Peyer's patch (tissue), 4 donors: ENCODE measurements at regions not wholly inside any gene's neighbourhood (a gene's known extent, or its start where the extent isn't known, plus 50 kb on each side); places are given as distances from the start of the nearest gene placed in this dataset.

ENCODE experiments used
- DNase-seq, 3 donors: peaks; one replicate each; pipeline ENCODE4 v3.0.0-alpha.2; 2017 to 2019
- H3K27ac ChIP-seq, 4 donors: fragments of 200-600 bp; sonication (generic); one replicate each; pipeline ENCODE4 v1.5.1; 2016 to 2019
- H3K27me3 ChIP-seq, 2 donors: fragments of 200-600 bp; sonication (generic); one replicate each; pipeline ENCODE4 v1.5.1; 2019
- H3K36me3 ChIP-seq, 3 donors: fragments of 200-600 bp; sonication (generic); one replicate each; pipeline ENCODE4 v1.5.1; 2016 to 2019
- H3K4me1 ChIP-seq, 4 donors: fragments of 200-600 bp; sonication (generic); one replicate each; pipeline ENCODE4 v1.5.1; 2016 to 2019
- H3K4me3 ChIP-seq, 4 donors: fragments of 200-600 bp; sonication (generic); 1 replicate in 3 of 4; 2 replicates in 1 of 4; pipeline ENCODE4 v1.5.1; 2016 to 2019; ENCODE audit warnings: mild to moderate bottlenecking in 1 of 4
- H3K9me3 ChIP-seq, 4 donors: fragments of 200-600 bp; sonication (generic); one replicate each; pipeline ENCODE4 v1.5.1; 2016 to 2019; ENCODE audit warnings: mild to moderate bottlenecking in 1 of 4
- POLR2A ChIP-seq, 2 donors: fragments of 450-650 bp; IDR thresholded peaks; one replicate each; pipeline ENCODE4 v1.5.1; 2017; ENCODE audit warnings: antibody characterized with exemption in 2 of 2, mild to moderate bottlenecking in 2 of 2, moderate library complexity in 2 of 2
- TF ChIP-seq, protein P1 (sequence below), 6 experiments: fragments of 450-650 bp in 4 of 6; fragments of 200-600 bp in 2 of 6; sonication (generic) in 1 of 6; IDR thresholded peaks; one replicate each; pipeline ENCODE4 v1.5.1; 2017 to 2019; ENCODE audit warnings: antibody characterized with exemption in 6 of 6, mild to moderate bottlenecking in 3 of 6, moderate library complexity in 1 of 6

DNA sequence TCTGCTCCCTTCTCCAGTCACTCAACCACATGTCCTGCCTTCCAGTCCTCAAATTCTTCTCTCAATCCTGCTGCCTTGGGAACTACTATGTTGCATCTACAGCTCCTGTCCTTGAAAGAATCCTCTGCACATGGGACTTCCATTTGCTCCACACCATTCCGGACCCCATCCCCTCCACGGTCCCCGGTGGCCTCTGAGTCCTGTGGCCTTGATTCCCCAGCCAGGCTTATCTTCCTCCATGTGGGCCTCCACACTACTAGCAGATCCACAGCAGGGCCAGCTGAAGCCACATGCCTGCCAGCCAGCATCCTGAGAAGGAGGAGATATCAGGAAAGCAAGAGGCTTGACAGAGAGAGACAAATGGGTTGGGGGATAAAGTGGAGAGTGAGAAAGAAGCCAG lies 1323.8 kb downstream of the UQCRFS1 start:
- Histone ChIP-seq H3K27me3 (no peaks in the 10 kb centered on the region), H3K9me3 (peaks cover 0 to 6% (median 1%) of the 10 kb centered on the region in 4 donors), H3K4me3 (no peak overlapping the region), H3K36me3 (no peaks in the 10 kb centered on the region), H3K4me1 (no peaks in the 10 kb centered on the region), H3K27ac (no peak overlapping the region)
- no peak for DNase-seq
- TF ChIP-seq POLR2A (IDR thresholded peaks at IDR 0.05): no peak
- TF ChIP-seq, protein P1, sequence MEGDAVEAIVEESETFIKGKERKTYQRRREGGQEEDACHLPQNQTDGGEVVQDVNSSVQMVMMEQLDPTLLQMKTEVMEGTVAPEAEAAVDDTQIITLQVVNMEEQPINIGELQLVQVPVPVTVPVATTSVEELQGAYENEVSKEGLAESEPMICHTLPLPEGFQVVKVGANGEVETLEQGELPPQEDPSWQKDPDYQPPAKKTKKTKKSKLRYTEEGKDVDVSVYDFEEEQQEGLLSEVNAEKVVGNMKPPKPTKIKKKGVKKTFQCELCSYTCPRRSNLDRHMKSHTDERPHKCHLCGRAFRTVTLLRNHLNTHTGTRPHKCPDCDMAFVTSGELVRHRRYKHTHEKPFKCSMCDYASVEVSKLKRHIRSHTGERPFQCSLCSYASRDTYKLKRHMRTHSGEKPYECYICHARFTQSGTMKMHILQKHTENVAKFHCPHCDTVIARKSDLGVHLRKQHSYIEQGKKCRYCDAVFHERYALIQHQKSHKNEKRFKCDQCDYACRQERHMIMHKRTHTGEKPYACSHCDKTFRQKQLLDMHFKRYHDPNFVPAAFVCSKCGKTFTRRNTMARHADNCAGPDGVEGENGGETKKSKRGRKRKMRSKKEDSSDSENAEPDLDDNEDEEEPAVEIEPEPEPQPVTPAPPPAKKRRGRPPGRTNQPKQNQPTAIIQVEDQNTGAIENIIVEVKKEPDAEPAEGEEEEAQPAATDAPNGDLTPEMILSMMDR (IDR thresholded peaks at IDR 0.05): no peak

DNA sequence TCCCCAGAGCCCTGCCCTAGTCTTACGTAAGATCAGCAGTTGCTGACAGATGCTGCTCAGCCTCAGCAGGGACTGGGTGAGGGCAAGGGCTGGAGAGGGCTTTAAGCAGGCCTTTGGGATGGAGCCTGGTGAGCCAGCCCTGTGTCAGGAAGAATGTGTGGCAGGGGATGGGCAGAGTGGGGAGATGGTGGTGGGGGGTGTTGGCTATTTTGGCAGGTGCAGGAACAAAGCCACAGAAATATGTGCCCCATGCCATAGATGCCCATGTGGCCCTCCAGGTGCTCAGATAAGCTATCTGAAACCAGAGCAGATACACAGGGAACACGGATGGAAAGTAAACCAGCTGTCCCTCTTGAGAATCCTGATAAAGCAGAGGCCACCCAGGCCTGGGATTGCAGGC lies 1325.0 kb downstream of the UQCRFS1 start:
- no peaks in the 10 kb centered on the region for H3K36me3 ChIP-seq
- H3K27me3 ChIP-seq: no peaks in the 10 kb centered on the region
- H3K4me1 ChIP-seq: no peaks in the 10 kb centered on the region
- DNase-seq: no peak
- TF ChIP-seq POLR2A (IDR thresholded peaks at IDR 0.05): no peak
- TF ChIP-seq, protein P1 (IDR thresholded peaks at IDR 0.05): no peak
- no peak overlapping the region for H3K27ac ChIP-seq
- peaks cover 0 to 6% (median 1%) of the 10 kb centered on the region in 4 donors for H3K9me3 ChIP-seq
- H3K4me3 ChIP-seq: no peak overlapping the region

DNA sequence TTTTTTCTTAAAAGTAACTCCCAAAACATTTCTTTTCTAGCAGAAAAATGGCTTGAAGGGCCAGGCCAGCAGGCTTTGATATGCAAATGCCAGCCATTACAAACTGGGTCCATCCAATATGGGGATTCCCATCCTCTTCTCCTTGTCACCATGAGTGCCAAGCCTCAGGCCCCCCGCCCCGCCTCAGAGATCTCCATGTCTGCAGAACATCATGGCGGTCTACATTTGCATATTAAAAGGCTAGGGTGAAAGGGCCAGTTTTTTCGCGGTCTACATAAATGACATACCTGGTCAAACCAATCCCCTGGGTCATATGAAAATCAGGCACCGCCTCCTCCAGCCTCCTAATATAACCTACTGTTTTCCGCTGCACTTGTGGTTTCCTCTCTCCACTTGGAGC lies 1327.6 kb downstream of the UQCRFS1 start:
- Histone ChIP-seq H3K36me3 (no peaks in the 10 kb centered on the region), H3K4me3 (no peak overlapping the region), H3K9me3 (peaks cover 0 to 6% (median 0%) of the 10 kb centered on the region in 4 donors), H3K27me3 (no peaks in the 10 kb centered on the region), H3K27ac (no peak overlapping the region), H3K4me1 (no peaks in the 10 kb centered on the region)
- no peak for DNase-seq
- TF ChIP-seq POLR2A (IDR thresholded peaks at IDR 0.05): no peak
- TF ChIP-seq, protein P1 (IDR thresholded peaks at IDR 0.05): no peak

DNA sequence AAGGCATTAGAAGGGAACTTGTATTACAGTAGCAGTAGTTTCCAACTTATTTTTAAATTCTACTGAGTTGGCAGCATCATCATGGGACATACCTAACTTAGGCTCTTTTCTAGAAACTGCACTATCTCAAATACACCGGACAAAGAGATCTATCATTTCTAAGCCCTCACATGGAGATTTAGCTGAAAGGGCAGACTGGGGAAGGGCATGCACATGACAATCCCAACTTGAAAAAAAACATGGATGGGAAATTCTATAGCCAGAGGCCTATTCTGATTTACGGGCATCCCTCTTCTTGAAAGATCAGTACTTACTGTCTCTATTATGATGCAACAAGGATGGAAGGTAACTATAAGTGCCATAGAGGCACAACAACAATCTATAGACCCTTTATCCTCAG lies 1328.6 kb downstream of the UQCRFS1 start:
- no peaks in the 10 kb centered on the region for H3K27me3 ChIP-seq
- no peaks in the 10 kb centered on the region for H3K4me1 ChIP-seq
- H3K27ac ChIP-seq: no peak overlapping the region
- TF ChIP-seq POLR2A (IDR thresholded peaks at IDR 0.05): no peak
- TF ChIP-seq, protein P1 (IDR thresholded peaks at IDR 0.05): no peak
- no peak overlapping the region for H3K4me3 ChIP-seq
- peaks cover 0 to 6% (median 0%) of the 10 kb centered on the region in 4 donors for H3K9me3 ChIP-seq
- DNase-seq: no peak
- no peaks in the 10 kb centered on the region for H3K36me3 ChIP-seq

DNA sequence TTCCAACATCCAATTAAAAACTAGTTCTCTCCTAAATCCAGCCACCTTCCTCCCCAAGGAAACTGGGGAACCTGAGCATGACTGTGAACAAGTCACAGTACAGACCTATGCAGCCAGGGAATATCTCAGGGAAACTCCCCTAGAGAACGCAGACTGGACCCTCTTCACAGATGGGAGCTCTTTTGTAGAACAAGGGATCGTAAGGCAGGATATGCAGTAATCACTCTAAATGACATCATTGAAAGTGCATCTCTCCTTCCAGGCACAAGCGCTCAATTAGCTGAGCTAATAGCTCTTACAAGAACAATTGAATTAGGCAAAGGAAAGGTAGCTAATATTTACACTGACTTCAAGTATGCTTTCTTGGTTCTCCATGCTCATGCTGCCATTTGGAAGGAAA lies 1331.7 kb downstream of the UQCRFS1 start:
- DNase-seq: no peak
- H3K27ac ChIP-seq: no peak overlapping the region
- no peaks in the 10 kb centered on the region for H3K4me1 ChIP-seq
- H3K27me3 ChIP-seq: no peaks in the 10 kb centered on the region
- H3K4me3 ChIP-seq: no peak overlapping the region
- TF ChIP-seq, protein P1 (IDR thresholded peaks at IDR 0.05): no peak
- TF ChIP-seq POLR2A (IDR thresholded peaks at IDR 0.05): no peak
- peaks cover 0 to 6% (median 0%) of the 10 kb centered on the region in 4 donors for H3K9me3 ChIP-seq
- no peaks in the 10 kb centered on the region for H3K36me3 ChIP-seq

DNA sequence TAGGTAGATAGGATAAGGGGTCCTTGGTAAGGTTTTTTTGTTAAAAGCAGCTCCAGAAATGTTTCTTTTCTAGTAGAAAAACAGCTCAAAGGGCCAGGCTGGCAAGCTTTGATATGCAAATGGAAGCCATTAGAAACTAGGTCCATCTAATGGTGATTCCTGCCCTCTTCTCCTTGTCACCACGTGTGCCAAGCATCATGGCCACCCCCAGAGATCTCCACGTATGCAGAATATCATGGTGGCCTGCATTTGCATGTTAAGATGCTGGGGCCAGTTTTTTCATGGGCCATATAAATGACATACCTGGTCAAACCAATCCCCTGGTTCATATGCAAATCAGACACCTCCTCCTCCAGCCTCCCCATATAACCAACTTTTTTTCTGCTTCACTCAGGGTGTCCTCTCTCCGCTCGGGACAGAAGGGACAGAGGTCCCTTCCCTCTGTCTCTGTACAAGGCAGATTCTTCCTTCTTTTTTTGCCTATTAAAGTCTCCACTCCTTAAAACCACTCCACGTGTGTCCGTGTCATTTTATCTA lies 1335.9 kb downstream of the UQCRFS1 start:
- no peak for TF ChIP-seq POLR2A (IDR thresholded peaks at IDR 0.05)
- TF ChIP-seq, protein P1 (IDR thresholded peaks at IDR 0.05): no peak
- Histone ChIP-seq H3K4me1 (no peaks in the 10 kb centered on the region), H3K27me3 (no peaks in the 10 kb centered on the region), H3K4me3 (no peak overlapping the region), H3K36me3 (no peaks in the 10 kb centered on the region), H3K9me3 (no peaks in the 10 kb centered on the region), H3K27ac (no peak overlapping the region)
- no peak for DNase-seq
